OCI-LY7 (cell line): ENCODE measurements at regions not wholly inside any gene's neighbourhood (a gene's known extent, or its start where the extent isn't known, plus 50 kb on each side); places are given as distances from the start of the nearest gene placed in this dataset.

Source experiments
- BruUV-seq: library from RNA; stranded (reverse); fragments of 400-500 nt; replicated peaks from 2 replicates; lab custom pipeline; 2021; lab: Mats Ljungman, UMichigan
- CTCF ChIA-PET: fragments of 300-600 bp; sonication (Branson Sonifier 250); formaldehyde crosslinking; loops from one replicate; lab custom pipeline; 2022; ENCODE audit warnings: antibody characterized with exemption; ENCODE audit not compliant: unreplicated experiment; lab: Charles Lee
- POLR2A ChIA-PET: fragments of 300-600 bp; sonication (Branson Sonifier 250); formaldehyde crosslinking; loops from one replicate; lab custom pipeline; 2022; ENCODE audit warnings: antibody characterized with exemption; lab: Charles Lee
- DNase-seq: peaks from one replicate; pipeline ENCODE4 v3.0.0-alpha.2; 2015; ENCODE audit warnings: low spot score
- H2AFZ ChIP-seq: fragments of 200-600 bp; sonication (generic), shearing (Covaris generic); 2 replicates; pipeline ENCODE4 v1.6.1; 2014; ENCODE audit warnings: mild to moderate bottlenecking, antibody characterized with exemption, low read length, moderate library complexity
- H3K27ac ChIP-seq: fragments of 200-600 bp; sonication (generic); 2 replicates; pipeline ENCODE4 v1.5.1; 2014; ENCODE audit warnings: mixed run types, low read depth, mild to moderate bottlenecking, moderate library complexity, low read length, inconsistent platforms; ENCODE audit not compliant: poor library complexity, severe bottlenecking
- H3K36me3 ChIP-seq: fragments of 200-600 bp; sonication (generic); 2 replicates; pipeline ENCODE4 v1.6.1; 2014; ENCODE audit warnings: mild to moderate bottlenecking, antibody characterized with exemption, low read length, moderate library complexity, mixed read lengths; ENCODE audit not compliant: insufficient read depth
- H3K4me1 ChIP-seq: fragments of 200-600 bp; sonication (generic); 2 replicates; pipeline ENCODE4 v1.5.1; 2014; ENCODE audit warnings: mild to moderate bottlenecking, low read length; ENCODE audit not compliant: insufficient read depth, poor library complexity, severe bottlenecking
- H3K4me2 ChIP-seq: fragments of 200-600 bp; sonication (generic); 2 replicates; pipeline ENCODE4 v1.6.1; 2014; ENCODE audit warnings: mild to moderate bottlenecking, low read length
- H3K4me3 ChIP-seq: fragments of 200-600 bp; sonication (generic); 2 replicates; pipeline ENCODE4 v1.5.1; 2014; ENCODE audit warnings: mild to moderate bottlenecking, low read depth, low read length; ENCODE audit not compliant: poor library complexity, severe bottlenecking
- H3K79me2 ChIP-seq: fragments of 200-600 bp; sonication (generic); 2 replicates; pipeline ENCODE4 v1.6.1; 2016; ENCODE audit warnings: low read depth, mild to moderate bottlenecking, low read length, moderate library complexity, mixed read lengths; ENCODE audit not compliant: insufficient read depth
- H3K9me2 ChIP-seq: fragments of 200-600 bp; sonication (generic); 2 replicates; pipeline ENCODE4 v1.6.1; 2016; ENCODE audit warnings: mild to moderate bottlenecking, low read length, mixed read lengths; ENCODE audit not compliant: insufficient read depth
- H3K9me3 ChIP-seq: fragments of 200-600 bp; sonication (generic); 2 replicates; pipeline ENCODE4 v1.6.1; 2014; ENCODE audit warnings: mild to moderate bottlenecking, mixed run types, low read length, mixed read lengths
- H4K20me1 ChIP-seq: fragments of 200-600 bp; sonication (generic); 2 replicates; pipeline ENCODE4 v1.6.1; 2014; ENCODE audit warnings: mild to moderate bottlenecking, antibody characterized with exemption, low read length, moderate library complexity, mixed read lengths; ENCODE audit not compliant: insufficient read depth
- CTCF ChIP-seq: fragments of 200-600 bp; sonication (generic); conservative IDR thresholded peaks from 2 replicates; pipeline ENCODE4 v1.5.1; 2014; ENCODE audit warnings: mild to moderate bottlenecking, antibody characterized with exemption, low read length, moderate library complexity, mixed read lengths
- EZH2phosphoT487 ChIP-seq: fragments of 200-600 bp; sonication (generic); IDR thresholded peaks from 2 replicates; pipeline ENCODE4 v1.6.1; 2018; ENCODE audit warnings: low read depth, borderline replicate concordance, mild to moderate bottlenecking, mixed run types, antibody characterized with exemption, low read length, moderate library complexity, mixed read lengths
- intact Hi-C: fragments of 100-400 bp; cut with micrococcal nuclease; formaldehyde crosslinking; loops from one replicate; pipeline ENCODE4 v1.10.0; 2022; ENCODE audit not compliant: unreplicated experiment

GRCh38 chr6:141261016-141261671, 871.6 kb upstream of the GJE1 start:
- Histone ChIP-seq H3K4me1 (no peaks in the 10 kb centered on the region), H3K4me2 (no peak overlapping the region), H3K36me3 (no peaks in the 10 kb centered on the region), H2AFZ (no peak overlapping the region), H4K20me1 (no peaks in the 10 kb centered on the region), H3K4me3 (no peak overlapping the region), H3K79me2 (no peaks in the 10 kb centered on the region), H3K9me2 (no peaks in the 10 kb centered on the region), H3K9me3 (no peaks in the 10 kb centered on the region), H3K27ac (no peak overlapping the region)
- POLR2A ChIA-PET: interaction anchor here (0.6 to 1.6 kb wide), 2 partner anchors 9 to 29 kb away, joined by 3 to 5 read pairs; no protein-coding TSS in a partner anchor
- CTCF ChIA-PET: no interaction called here
- no peak for DNase-seq
- intact Hi-C loops: no loop called here
- no TSS peak for BruUV-seq
- TF ChIP-seq EZH2phosphoT487 (no peak), CTCF (no peak)

- TF ChIP-seq EZH2phosphoT487 (no peak), CTCF (no peak)
- H3K27ac ChIP-seq: no peak overlapping the region
- no peaks in the 10 kb centered on the region for H3K9me3 ChIP-seq
- H4K20me1 ChIP-seq: no peaks in the 10 kb centered on the region
- BruUV-seq: no TSS peak
- no peak overlapping the region for H2AFZ ChIP-seq
- ChIA-PET CTCF (no interaction called here), POLR2A (no interaction called here)
- DNase-seq: no peak
- no peak overlapping the region for H3K4me3 ChIP-seq
- no peak overlapping the region for H3K4me2 ChIP-seq
- intact Hi-C loops: no loop called here
- H3K4me1 ChIP-seq: no peaks in the 10 kb centered on the region
- H3K79me2 ChIP-seq: no peaks in the 10 kb centered on the region
- no peaks in the 10 kb centered on the region for H3K36me3 ChIP-seq
- no peaks in the 10 kb centered on the region for H3K9me2 ChIP-seq
Measured at GRCh38 chr6:141260627-141261015, 872.1 kb upstream of the GJE1 start.

- no peaks in the 10 kb centered on the region for H3K9me2 ChIP-seq
- intact Hi-C loops: no loop called here
- CTCF ChIA-PET: no interaction called here
- H3K9me3 ChIP-seq: no peaks in the 10 kb centered on the region
- DNase-seq: no peak
- TF ChIP-seq EZH2phosphoT487 (no peak), CTCF (no peak)
- H3K79me2 ChIP-seq: no peaks in the 10 kb centered on the region
- H3K4me3 ChIP-seq: no peak overlapping the region
- no peak overlapping the region for H2AFZ ChIP-seq
- H3K36me3 ChIP-seq: no peaks in the 10 kb centered on the region
- no TSS peak for BruUV-seq
- POLR2A ChIA-PET: no interaction called here
- H3K27ac ChIP-seq: no peak overlapping the region
- no peaks in the 10 kb centered on the region for H4K20me1 ChIP-seq
- H3K4me1 ChIP-seq: no peaks in the 10 kb centered on the region
- no peak overlapping the region for H3K4me2 ChIP-seq
Measured at GRCh38 chr6:141259807-141260206, 872.9 kb upstream of the GJE1 start.
